ENCODE measurements at regions not wholly inside any gene's neighbourhood (a gene's known extent, or its start where the extent isn't known, plus 50 kb on each side); places are given as distances from the start of the nearest gene placed in this dataset.

DNA sequence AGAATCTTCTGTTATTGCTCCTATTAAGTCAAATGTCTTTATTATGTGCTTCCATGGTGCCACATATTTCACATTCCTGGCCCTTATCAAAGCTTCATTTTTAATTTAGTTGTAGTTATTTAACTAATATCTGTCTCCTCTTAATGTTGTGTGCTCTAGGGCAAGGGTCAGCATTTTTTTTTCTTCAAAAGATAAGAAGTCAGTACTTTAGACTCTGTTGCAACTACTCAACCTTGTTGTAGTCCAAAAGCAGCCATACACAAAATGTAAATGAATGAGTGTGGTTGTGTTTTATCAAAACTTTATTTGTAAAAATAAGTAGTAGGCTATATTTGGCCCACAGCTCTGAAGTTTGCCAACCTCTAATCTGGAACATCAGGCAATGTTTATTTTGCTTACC is 394.7 kb upstream of the CBLB start:
- no peak overlapping the region for H3K4me3 ChIP-seq (ENCODE audit: low read length)
- no peaks in the 10 kb centered on the region for H3K9me3 ChIP-seq (ENCODE audit: control insufficient read depth, low read length)
- H3K9ac ChIP-seq (ENCODE audit: low read length) = no peak overlapping the region
- H3K27me3 ChIP-seq (replicated peaks; ENCODE audit: control insufficient read depth, insufficient read depth, low read length) = no peaks in the 10 kb centered on the region
- no peaks in the 10 kb centered on the region for H3K36me3 ChIP-seq (ENCODE audit: control insufficient read depth, insufficient read depth, low read length, severe bottlenecking)
- H3K4me1 ChIP-seq (ENCODE audit: control insufficient read depth, insufficient read depth, low read length) = peaks cover 26% of the 10 kb centered on the region
- no peak for DNase-seq (ENCODE audit: low read depth)

DNA sequence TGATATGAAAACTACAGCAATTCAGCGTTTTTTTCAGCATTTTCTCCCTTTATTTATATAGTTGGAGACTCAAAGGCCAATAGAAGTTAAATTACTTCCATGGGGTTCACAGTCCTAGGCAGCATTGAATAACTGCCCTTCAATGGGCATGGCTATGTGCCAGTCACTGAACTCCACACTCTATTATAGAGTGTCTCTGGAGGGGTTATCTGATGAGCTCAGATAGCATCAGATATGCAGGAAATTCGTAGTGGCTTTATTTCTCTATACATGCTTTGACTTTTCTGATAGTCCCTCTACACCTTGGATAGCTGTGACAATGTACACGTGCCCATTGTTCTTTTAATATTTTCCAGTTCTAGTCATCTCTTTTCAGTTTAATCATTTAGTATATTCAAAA is 396.9 kb upstream of the CBLB start:
- no peaks in the 10 kb centered on the region for H3K36me3 ChIP-seq (ENCODE audit: control insufficient read depth, insufficient read depth, low read length, severe bottlenecking)
- no peak overlapping the region for H3K4me3 ChIP-seq (ENCODE audit: low read length)

DNA sequence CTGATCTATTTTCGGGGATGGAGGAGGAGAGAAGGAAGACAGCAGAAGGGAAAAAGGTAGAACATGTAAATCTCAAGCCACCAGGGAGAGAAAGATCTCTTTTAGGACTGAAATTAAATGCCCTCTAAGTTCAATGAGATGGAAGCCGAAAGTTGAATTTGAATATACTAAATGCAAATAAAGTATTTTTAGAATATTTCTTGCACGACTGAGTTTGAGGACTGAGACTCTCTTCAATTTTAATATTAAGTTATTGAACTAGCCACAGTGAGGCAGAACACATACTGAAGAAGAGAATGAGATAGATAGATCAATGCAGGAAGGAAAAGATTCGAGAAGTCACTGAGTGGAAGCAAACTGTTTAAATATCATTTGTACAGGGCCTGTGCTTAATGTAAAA is 399.9 kb upstream of the CBLB start:
- H3K36me3 ChIP-seq (ENCODE audit: control insufficient read depth, insufficient read depth, low read length, severe bottlenecking) = no peaks in the 10 kb centered on the region
- peaks cover 1% of the 10 kb centered on the region for H3K4me1 ChIP-seq (ENCODE audit: control insufficient read depth, insufficient read depth, low read length)
- H3K9ac ChIP-seq (ENCODE audit: low read length) = no peak overlapping the region
- H3K9me3 ChIP-seq (ENCODE audit: control insufficient read depth, low read length) = no peaks in the 10 kb centered on the region
- DNase-seq (ENCODE audit: low read depth) = no peak
- H3K4me3 ChIP-seq (ENCODE audit: low read length) = no peak overlapping the region
- H3K27me3 ChIP-seq (replicated peaks; ENCODE audit: control insufficient read depth, insufficient read depth, low read length) = no peaks in the 10 kb centered on the region

More for the DNA sequence above, 396.9 kb upstream of the CBLB start:
- H3K9me3 ChIP-seq (ENCODE audit: control insufficient read depth, low read length) = no peaks in the 10 kb centered on the region
- no peak overlapping the region for H3K9ac ChIP-seq (ENCODE audit: low read length)
- H3K27me3 ChIP-seq (replicated peaks; ENCODE audit: control insufficient read depth, insufficient read depth, low read length) = no peaks in the 10 kb centered on the region
- no peak for DNase-seq (ENCODE audit: low read depth)
- peaks cover 26% of the 10 kb centered on the region for H3K4me1 ChIP-seq (ENCODE audit: control insufficient read depth, insufficient read depth, low read length)

DNA sequence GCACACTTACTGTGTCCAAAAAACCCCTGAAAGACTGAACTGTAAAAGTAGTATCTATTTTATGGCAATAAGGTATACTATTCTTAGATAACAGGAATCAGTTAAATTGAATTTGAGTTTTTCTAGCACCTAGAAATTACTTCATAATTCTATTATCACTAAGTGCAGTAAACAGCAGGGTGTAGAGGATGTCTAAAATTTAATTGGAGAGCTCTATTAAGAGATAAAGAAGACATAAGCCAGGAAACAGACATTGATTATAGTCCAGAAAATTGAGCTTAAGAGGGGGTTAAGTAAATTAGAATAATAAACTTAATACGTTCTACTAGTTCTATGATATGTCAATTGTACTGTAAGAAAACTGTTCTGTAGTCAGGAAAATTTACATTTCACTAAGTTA is 403.5 kb upstream of the CBLB start:
- Histone ChIP-seq H3K4me1 (ENCODE audit: control insufficient read depth, insufficient read depth, low read length) (no peaks in the 10 kb centered on the region), H3K36me3 (ENCODE audit: control insufficient read depth, insufficient read depth, low read length, severe bottlenecking) (no peaks in the 10 kb centered on the region), H3K9ac (ENCODE audit: low read length) (no peak overlapping the region), H3K9me3 (ENCODE audit: control insufficient read depth, low read length) (no peaks in the 10 kb centered on the region), H3K27me3 (replicated peaks; ENCODE audit: control insufficient read depth, insufficient read depth, low read length) (no peaks in the 10 kb centered on the region), H3K4me3 (ENCODE audit: low read length) (no peak overlapping the region)
- no peak for DNase-seq (ENCODE audit: low read depth)

DNA sequence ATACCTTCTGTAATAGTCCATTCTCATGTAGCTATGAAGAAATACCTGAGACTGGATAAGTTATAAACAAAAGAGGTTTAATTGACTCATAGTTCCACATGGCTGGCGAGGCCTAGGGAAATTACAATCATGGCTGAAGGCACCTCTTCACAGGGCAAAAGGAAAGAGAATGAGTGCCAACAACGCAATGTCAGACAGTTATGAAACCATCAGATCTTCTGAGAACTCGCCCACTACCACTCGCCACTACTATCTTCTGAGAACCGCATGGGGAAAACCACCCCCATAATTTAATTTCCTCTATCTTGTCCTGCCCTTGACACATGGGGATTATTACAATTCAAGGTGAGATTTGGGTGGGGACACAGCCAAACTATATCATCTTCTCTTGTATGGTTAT is 406.8 kb upstream of the CBLB start:
- no peaks in the 10 kb centered on the region for H3K9me3 ChIP-seq (ENCODE audit: control insufficient read depth, low read length)
- no peaks in the 10 kb centered on the region for H3K4me1 ChIP-seq (ENCODE audit: control insufficient read depth, insufficient read depth, low read length)
- DNase-seq (ENCODE audit: low read depth) = no peak
- no peaks in the 10 kb centered on the region for H3K36me3 ChIP-seq (ENCODE audit: control insufficient read depth, insufficient read depth, low read length, severe bottlenecking)
- H3K27me3 ChIP-seq (replicated peaks; ENCODE audit: control insufficient read depth, insufficient read depth, low read length) = no peaks in the 10 kb centered on the region
- no peak overlapping the region for H3K4me3 ChIP-seq (ENCODE audit: low read length)
- H3K9ac ChIP-seq (ENCODE audit: low read length) = no peak overlapping the region

DNA sequence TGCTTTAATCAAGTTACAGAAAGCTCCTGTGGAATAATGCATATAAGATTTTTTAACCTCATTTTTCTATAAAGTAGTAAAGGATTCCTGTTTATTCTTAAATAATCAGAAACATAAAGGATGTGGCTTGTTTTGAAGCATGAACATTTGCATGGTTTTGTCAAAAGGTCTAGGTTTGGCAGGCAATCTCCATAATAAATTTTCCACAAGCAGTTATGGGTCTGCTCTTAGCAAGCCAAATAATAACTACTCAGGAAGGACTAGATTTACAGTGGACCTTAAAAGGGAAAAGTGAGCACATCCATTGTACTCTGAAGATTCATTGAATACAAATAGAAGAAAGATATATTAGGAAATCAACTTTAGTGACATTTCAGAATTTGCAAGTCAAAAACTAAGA is 407.3 kb upstream of the CBLB start:
- Histone ChIP-seq H3K36me3 (ENCODE audit: control insufficient read depth, insufficient read depth, low read length, severe bottlenecking) (no peaks in the 10 kb centered on the region), H3K9ac (ENCODE audit: low read length) (no peak overlapping the region), H3K4me1 (ENCODE audit: control insufficient read depth, insufficient read depth, low read length) (no peaks in the 10 kb centered on the region), H3K27me3 (replicated peaks; ENCODE audit: control insufficient read depth, insufficient read depth, low read length) (no peaks in the 10 kb centered on the region), H3K9me3 (ENCODE audit: control insufficient read depth, low read length) (no peaks in the 10 kb centered on the region), H3K4me3 (ENCODE audit: low read length) (no peak overlapping the region)
- DNase-seq (ENCODE audit: low read depth) = no peak

DNA sequence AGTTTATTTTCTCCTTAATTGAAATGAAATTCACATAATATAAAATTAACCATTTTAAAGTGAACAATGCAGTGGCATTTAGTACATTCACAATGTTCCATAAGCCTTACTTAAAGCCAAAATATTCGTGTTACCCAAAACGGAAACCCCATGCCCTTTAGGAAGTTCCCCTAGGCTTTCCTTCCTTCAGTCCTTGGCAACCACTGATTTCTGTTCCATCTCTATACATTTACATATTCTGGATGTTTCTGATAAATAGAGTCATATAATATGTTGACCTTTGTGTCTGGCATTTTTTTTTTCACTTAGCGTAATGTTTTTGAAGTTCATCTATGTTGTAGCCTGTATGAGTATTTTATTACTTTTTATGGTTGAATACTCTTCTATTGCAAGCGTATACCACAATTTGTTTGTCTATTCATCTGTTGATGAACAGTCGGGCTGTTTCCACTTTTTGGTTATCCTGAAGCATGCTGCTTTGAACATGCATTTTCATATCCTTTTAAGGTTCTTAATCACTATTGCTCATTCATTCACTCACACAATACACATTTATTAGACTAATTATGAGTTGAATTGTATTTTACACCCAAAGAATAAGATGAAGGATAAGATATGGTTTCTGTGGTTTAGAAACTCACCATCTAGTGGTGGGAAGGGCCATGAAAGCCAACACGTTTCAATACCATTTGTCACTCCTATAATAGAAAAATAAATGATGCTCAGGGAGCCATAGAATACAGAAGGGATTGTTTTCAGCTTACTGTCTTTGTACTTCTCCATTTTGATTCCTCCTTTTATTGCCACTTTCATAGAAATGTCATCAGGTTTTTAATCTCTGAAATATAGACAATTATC is 408.2 kb upstream of the CBLB start:
- no peak overlapping the region for H3K4me3 ChIP-seq (ENCODE audit: low read length)
- H3K9me3 ChIP-seq (ENCODE audit: control insufficient read depth, low read length) = no peaks in the 10 kb centered on the region
- H3K27me3 ChIP-seq (replicated peaks; ENCODE audit: control insufficient read depth, insufficient read depth, low read length) = no peaks in the 10 kb centered on the region
- no peaks in the 10 kb centered on the region for H3K4me1 ChIP-seq (ENCODE audit: control insufficient read depth, insufficient read depth, low read length)
- DNase-seq (ENCODE audit: low read depth) = no peak
- no peaks in the 10 kb centered on the region for H3K36me3 ChIP-seq (ENCODE audit: control insufficient read depth, insufficient read depth, low read length, severe bottlenecking)
- no peak overlapping the region for H3K9ac ChIP-seq (ENCODE audit: low read length)

DNA sequence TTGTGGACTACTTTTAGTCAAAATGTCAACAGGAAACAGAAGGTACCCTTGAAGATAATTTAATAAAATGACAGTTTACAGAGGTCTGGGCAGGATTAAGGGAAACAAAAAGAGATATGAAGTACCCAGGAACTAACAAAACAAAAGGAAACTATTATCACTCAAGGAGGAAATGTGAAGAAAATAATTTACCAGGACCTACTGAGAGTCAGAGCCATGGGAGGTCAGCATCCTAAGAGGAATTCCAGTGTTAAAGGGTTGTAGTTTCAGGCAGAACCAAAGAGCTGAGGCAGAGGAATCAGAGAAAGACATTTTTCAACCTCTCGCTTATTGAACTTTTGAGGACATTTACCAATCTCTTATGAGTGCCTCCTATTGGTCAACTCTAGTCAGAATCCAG is 408.9 kb upstream of the CBLB start:
- Histone ChIP-seq H3K27me3 (replicated peaks; ENCODE audit: control insufficient read depth, insufficient read depth, low read length) (no peaks in the 10 kb centered on the region), H3K9me3 (ENCODE audit: control insufficient read depth, low read length) (no peaks in the 10 kb centered on the region), H3K9ac (ENCODE audit: low read length) (no peak overlapping the region), H3K36me3 (ENCODE audit: control insufficient read depth, insufficient read depth, low read length, severe bottlenecking) (no peaks in the 10 kb centered on the region), H3K4me3 (ENCODE audit: low read length) (no peak overlapping the region), H3K4me1 (ENCODE audit: control insufficient read depth, insufficient read depth, low read length) (no peaks in the 10 kb centered on the region)
- DNase-seq (ENCODE audit: low read depth) = no peak

DNA sequence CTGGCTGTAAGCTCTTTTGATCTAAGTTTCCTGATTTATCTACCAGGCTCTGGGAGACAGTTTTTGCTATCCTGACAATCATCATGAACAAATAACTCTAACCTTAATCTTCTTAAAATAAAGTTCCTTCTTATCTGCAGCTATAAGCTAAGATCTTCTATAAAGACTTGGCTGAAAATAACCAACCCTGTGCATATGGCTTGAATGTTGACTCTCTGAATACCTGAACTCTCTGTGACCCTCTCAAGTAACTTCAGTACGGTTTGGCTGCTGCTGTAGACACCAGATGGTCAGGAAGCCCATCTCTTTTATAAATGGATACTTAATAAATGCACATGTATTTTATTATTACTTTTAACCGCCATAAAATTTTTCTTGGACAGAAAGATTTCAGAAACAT is 412.4 kb upstream of the CBLB start:
- Histone ChIP-seq H3K4me3 (ENCODE audit: low read length) (no peak overlapping the region), H3K36me3 (ENCODE audit: control insufficient read depth, insufficient read depth, low read length, severe bottlenecking) (no peaks in the 10 kb centered on the region), H3K27me3 (replicated peaks; ENCODE audit: control insufficient read depth, insufficient read depth, low read length) (no peaks in the 10 kb centered on the region), H3K4me1 (ENCODE audit: control insufficient read depth, insufficient read depth, low read length) (no peaks in the 10 kb centered on the region), H3K9ac (ENCODE audit: low read length) (no peak overlapping the region), H3K9me3 (ENCODE audit: control insufficient read depth, low read length) (no peaks in the 10 kb centered on the region)
- DNase-seq (ENCODE audit: low read depth) = peak; percentile 61

DNA sequence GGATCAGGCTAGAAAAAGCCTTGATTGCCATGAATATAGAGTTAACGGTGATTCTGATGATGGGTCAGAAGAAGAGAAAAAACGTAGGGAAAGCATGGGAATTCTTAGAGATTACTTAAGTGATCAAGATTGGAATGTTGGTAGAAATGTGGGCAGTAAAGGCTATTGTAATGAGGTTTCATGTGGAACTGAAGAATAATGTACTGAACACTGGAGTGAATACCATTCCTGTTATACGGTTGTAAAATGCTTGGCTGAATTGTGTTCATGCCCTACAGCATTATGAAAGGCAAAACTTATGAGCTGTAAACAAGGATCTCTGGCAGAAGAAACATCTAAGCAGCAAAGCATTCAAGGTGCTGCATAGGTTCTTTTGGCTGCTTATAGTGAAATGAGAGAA is 414.1 kb upstream of the CBLB start:
- Histone ChIP-seq H3K27me3 (replicated peaks; ENCODE audit: control insufficient read depth, insufficient read depth, low read length) (no peaks in the 10 kb centered on the region), H3K9me3 (ENCODE audit: control insufficient read depth, low read length) (no peaks in the 10 kb centered on the region), H3K9ac (ENCODE audit: low read length) (no peak overlapping the region), H3K4me3 (ENCODE audit: low read length) (no peak overlapping the region), H3K4me1 (ENCODE audit: control insufficient read depth, insufficient read depth, low read length) (no peaks in the 10 kb centered on the region), H3K36me3 (ENCODE audit: control insufficient read depth, insufficient read depth, low read length, severe bottlenecking) (no peaks in the 10 kb centered on the region)
- peak; percentile 48 for DNase-seq (ENCODE audit: low read depth)

DNA sequence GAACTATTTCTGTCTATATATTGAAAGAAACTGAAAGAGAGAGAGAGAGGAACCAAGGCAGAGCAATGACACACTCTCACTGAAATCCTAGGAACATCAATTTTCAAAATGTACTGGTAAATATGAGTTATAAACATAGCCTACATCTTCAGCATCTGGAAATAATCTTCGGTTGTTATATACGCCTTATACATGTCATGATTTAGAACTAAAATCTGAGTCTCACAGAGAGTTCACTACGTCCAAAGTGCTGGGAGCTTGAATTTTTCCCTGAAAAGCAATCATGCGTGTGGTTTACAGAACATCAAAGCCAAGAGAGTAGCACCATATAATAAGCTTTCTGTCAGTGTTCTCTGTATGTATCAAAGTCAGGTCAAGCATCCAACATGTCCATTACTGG is 420.0 kb upstream of the CBLB start:
- Histone ChIP-seq H3K36me3 (ENCODE audit: control insufficient read depth, insufficient read depth, low read length, severe bottlenecking) (no peaks in the 10 kb centered on the region), H3K4me3 (ENCODE audit: low read length) (no peak overlapping the region), H3K9ac (ENCODE audit: low read length) (no peak overlapping the region), H3K9me3 (ENCODE audit: control insufficient read depth, low read length) (no peaks in the 10 kb centered on the region), H3K27me3 (replicated peaks; ENCODE audit: control insufficient read depth, insufficient read depth, low read length) (no peaks in the 10 kb centered on the region), H3K4me1 (ENCODE audit: control insufficient read depth, insufficient read depth, low read length) (no peaks in the 10 kb centered on the region)
- DNase-seq (ENCODE audit: low read depth) = peak; percentile 11
